OCI-LY3 (cell line): ENCODE measurements at regions not wholly inside any gene's neighbourhood (a gene's known extent, or its start where the extent isn't known, plus 50 kb on each side); places are given as distances from the start of the nearest gene placed in this dataset.
"Not testable (repeated sequence)": the region's sequence is repeated elsewhere in the genome, so short reads cannot be mapped to it uniquely, and the experiment has no call there.

Experiments used
- H2AFZ ChIP-seq: fragments of 200-600, 300-600 bp; shearing (Covaris generic); 2 replicates; pipeline ENCODE4 v1.6.0; 2014; ENCODE audit warnings: antibody characterized with exemption, low read depth, low read length
- H3K27ac ChIP-seq: fragments of 200-600, 300-600 bp; sonication (generic); 2 replicates; pipeline ENCODE4 v1.5.1; 2014; ENCODE audit warnings: mild to moderate bottlenecking, low read length, moderate library complexity, mixed read lengths
- H3K27me3 ChIP-seq: fragments of 200-600, 300-600 bp; sonication (generic); 2 replicates; pipeline ENCODE4 v1.6.1; 2014; ENCODE audit warnings: low read depth, low read length, mixed read lengths
- H3K36me3 ChIP-seq: fragments of 200-600, 300-600 bp; sonication (generic); replicated peaks from 2 replicates; pipeline ENCODE3; 2014; ENCODE audit warnings: low read depth, low read length, mixed read lengths
- H3K4me1 ChIP-seq: fragments of 300-600, 200-600 bp; sonication (generic); 2 replicates; pipeline ENCODE4 v1.6.1; 2014; ENCODE audit warnings: low read length, mixed read lengths
- H3K4me2 ChIP-seq: fragments of 200-600, 300-600 bp; sonication (generic); 2 replicates; pipeline ENCODE4 v1.6.1; 2014; ENCODE audit warnings: low read length, mixed read lengths
- H3K4me3 ChIP-seq: fragments of 300-600, 200-600 bp; sonication (generic); 2 replicates; pipeline ENCODE4 v1.5.1; 2014; ENCODE audit warnings: antibody characterized with exemption, mild to moderate bottlenecking, low read length, moderate library complexity
- H3K79me2 ChIP-seq: fragments of 300-600, 200-600 bp; shearing (Covaris generic); 2 replicates; pipeline ENCODE4 v1.6.1; 2014; ENCODE audit warnings: mild to moderate bottlenecking, low read length, mixed read lengths
- H3K9ac ChIP-seq: fragments of 300-600, 200-600 bp; shearing (Covaris generic); 2 replicates; pipeline ENCODE4 v1.6.0; 2014; ENCODE audit warnings: mild to moderate bottlenecking, low read length, moderate library complexity
- H3K9me3 ChIP-seq: fragments of 200-600, 300-600 bp; shearing (Covaris generic); 2 replicates; pipeline ENCODE4 v1.6.1; 2014; ENCODE audit warnings: low read length, mixed read lengths; ENCODE audit not compliant: insufficient read depth
- H4K20me1 ChIP-seq: fragments of 200-600, 300-600 bp; sonication (generic); 2 replicates; pipeline ENCODE4 v1.6.1; 2016; ENCODE audit warnings: low read length, mixed read lengths; ENCODE audit not compliant: insufficient read depth
- EZH2phosphoT487 ChIP-seq: fragments of 200-600 bp; shearing (Covaris generic); IDR thresholded peaks from 2 replicates; pipeline ENCODE4 v1.6.1; 2018; ENCODE audit warnings: antibody characterized with exemption, mixed run types, low read depth
- TF ChIP-seq, protein P1 (sequence below): fragments of 200-600, 300-600 bp; sonication (generic); IDR thresholded peaks from 2 replicates; pipeline ENCODE4 v1.5.1; 2014; ENCODE audit warnings: antibody characterized with exemption, low read length, low read depth

DNA sequence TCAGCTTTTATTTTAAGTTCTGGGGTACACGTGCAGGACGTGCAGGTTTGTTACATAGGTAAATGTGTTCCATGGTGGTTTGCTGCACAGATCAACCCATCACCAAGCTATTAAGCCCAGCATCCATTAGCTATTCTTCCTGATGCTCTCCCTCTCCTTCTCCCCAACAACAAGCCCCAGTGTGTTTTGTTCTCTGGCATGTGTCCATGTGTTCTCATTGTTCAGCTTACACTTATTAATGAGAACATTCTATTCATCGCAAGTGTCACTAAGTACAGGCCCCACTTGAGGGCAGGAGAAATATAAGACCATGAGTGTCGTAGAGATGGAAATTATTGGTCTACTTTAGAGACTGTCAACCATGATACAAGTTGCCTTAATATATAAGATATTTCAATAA, 615.1 kb downstream of the CDH8 start:
- H3K36me3 ChIP-seq, result no peaks in the 10 kb centered on the region
- no peak overlapping the region for H2AFZ ChIP-seq
- no peaks in the 10 kb centered on the region for H3K27me3 ChIP-seq
- no peak overlapping the region for H3K4me2 ChIP-seq
- H3K79me2 ChIP-seq, result no peaks in the 10 kb centered on the region
- H3K9ac ChIP-seq, result no peak overlapping the region
- H3K27ac ChIP-seq, result no peak overlapping the region
- no peak for TF ChIP-seq EZH2phosphoT487
- TF ChIP-seq, protein P1, sequence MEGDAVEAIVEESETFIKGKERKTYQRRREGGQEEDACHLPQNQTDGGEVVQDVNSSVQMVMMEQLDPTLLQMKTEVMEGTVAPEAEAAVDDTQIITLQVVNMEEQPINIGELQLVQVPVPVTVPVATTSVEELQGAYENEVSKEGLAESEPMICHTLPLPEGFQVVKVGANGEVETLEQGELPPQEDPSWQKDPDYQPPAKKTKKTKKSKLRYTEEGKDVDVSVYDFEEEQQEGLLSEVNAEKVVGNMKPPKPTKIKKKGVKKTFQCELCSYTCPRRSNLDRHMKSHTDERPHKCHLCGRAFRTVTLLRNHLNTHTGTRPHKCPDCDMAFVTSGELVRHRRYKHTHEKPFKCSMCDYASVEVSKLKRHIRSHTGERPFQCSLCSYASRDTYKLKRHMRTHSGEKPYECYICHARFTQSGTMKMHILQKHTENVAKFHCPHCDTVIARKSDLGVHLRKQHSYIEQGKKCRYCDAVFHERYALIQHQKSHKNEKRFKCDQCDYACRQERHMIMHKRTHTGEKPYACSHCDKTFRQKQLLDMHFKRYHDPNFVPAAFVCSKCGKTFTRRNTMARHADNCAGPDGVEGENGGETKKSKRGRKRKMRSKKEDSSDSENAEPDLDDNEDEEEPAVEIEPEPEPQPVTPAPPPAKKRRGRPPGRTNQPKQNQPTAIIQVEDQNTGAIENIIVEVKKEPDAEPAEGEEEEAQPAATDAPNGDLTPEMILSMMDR, result no peak
- H3K9me3 ChIP-seq, result no peaks in the 10 kb centered on the region
- no peaks in the 10 kb centered on the region for H4K20me1 ChIP-seq
- H3K4me1 ChIP-seq, result no peaks in the 10 kb centered on the region
- H3K4me3 ChIP-seq, result no peak overlapping the region

DNA sequence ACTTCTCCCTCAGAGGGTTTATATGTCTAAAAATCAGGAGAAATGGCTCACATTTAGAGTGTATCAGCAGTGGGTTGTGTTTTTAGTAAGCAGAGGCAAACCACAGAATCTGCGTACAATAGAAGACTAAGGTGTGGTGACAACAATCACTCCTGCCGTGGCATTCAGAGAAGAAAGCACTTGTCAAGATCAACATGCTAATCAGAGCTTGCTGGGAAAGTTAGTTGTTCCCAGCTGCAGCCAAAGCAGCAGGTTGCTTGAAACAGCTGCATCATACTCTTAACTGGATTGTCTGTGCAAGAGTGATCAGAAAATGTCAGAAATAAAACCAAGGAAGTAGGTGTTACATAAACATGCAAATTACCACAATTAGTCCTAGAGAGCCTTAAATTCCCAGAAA, 616.4 kb downstream of the CDH8 start:
- H3K36me3 ChIP-seq, result no peaks in the 10 kb centered on the region
- no peaks in the 10 kb centered on the region for H3K27me3 ChIP-seq
- H3K4me2 ChIP-seq, result no peak overlapping the region
- H2AFZ ChIP-seq, result no peak overlapping the region
- no peaks in the 10 kb centered on the region for H3K9me3 ChIP-seq
- H4K20me1 ChIP-seq, result no peaks in the 10 kb centered on the region
- H3K9ac ChIP-seq, result no peak overlapping the region
- TF ChIP-seq, protein P1, result no peak
- TF ChIP-seq EZH2phosphoT487, result no peak
- no peak overlapping the region for H3K27ac ChIP-seq
- H3K79me2 ChIP-seq, result no peaks in the 10 kb centered on the region
- no peak overlapping the region for H3K4me3 ChIP-seq
- no peaks in the 10 kb centered on the region for H3K4me1 ChIP-seq

DNA sequence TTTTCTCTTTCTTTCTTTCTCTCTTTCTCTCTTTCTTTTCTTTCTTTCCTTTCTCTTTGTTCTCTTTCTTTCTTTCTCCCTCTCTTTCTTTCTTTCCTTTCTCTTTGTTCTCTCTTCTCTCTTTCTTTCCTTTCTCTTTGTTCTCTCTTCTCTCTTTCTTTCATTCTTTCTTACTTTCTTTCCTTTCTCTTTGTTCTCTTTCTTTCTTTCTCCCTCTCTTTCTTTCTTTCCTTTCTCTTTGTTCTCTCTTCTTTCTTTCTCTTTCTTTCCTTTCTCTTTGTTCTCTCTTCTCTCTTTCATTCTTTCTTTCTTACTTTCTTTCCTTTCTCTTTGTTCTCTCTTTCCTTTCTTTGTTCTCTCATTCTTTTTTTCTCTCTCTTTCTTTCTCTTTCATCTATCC, 617.4 kb downstream of the CDH8 start:
- not testable (repeated sequence) for H3K4me3 ChIP-seq, H3K9ac ChIP-seq, H3K4me2 ChIP-seq, H4K20me1 ChIP-seq, H3K79me2 ChIP-seq, H3K9me3 ChIP-seq, H2AFZ ChIP-seq, H3K27ac ChIP-seq, H3K36me3 ChIP-seq, H3K27me3 ChIP-seq, H3K4me1 ChIP-seq

DNA sequence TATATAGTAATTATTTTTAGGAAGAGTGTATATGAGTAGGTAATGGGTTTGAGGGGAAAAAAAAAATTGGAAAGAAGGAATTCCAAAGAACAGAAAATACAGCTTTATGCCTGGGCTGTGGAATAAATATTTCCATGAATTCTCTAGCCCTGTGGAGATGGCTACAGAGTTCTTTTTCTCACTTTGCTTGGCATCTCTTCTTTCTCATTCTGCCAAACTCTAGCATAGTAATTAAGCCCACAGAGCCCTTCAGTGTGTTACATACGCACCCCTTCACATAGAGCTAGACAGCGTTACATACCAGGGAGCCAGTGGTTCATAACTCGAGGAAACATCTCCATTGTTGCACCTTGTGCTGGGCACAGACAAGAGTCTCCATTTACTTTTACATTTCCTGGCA, 621.1 kb downstream of the CDH8 start:
- no peak overlapping the region for H2AFZ ChIP-seq
- TF ChIP-seq, protein P1, result no peak
- TF ChIP-seq EZH2phosphoT487, result no peak
- H3K36me3 ChIP-seq, result no peaks in the 10 kb centered on the region
- H4K20me1 ChIP-seq, result no peaks in the 10 kb centered on the region
- no peaks in the 10 kb centered on the region for H3K4me1 ChIP-seq
- H3K79me2 ChIP-seq, result no peaks in the 10 kb centered on the region
- no peaks in the 10 kb centered on the region for H3K9me3 ChIP-seq
- no peak overlapping the region for H3K27ac ChIP-seq
- H3K4me2 ChIP-seq, result no peak overlapping the region
- H3K27me3 ChIP-seq, result no peaks in the 10 kb centered on the region
- H3K9ac ChIP-seq, result no peak overlapping the region
- H3K4me3 ChIP-seq, result no peak overlapping the region

DNA sequence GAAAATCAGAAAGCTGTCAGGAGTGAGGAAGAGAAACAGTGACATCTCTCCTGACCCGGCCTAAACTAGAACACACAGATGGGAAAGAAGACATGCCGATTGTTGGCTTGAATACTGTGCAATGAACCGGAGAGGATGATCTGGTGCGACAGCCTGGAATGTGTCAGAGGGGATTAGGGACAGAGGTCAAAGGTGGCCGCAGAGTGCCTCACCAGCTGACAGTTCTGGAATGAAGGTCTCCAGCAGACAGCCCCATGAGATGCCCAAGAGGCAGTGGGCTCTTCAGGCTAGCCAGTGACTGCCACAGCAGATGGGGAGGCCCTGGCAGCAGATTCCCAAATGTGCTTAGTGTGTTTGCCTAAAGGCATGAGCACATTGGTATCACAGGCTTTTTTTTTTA, 623.2 kb downstream of the CDH8 start:
- Histone ChIP-seq H3K79me2 (no peaks in the 10 kb centered on the region), H3K27ac (no peak overlapping the region), H2AFZ (no peak overlapping the region), H3K4me2 (no peak overlapping the region), H4K20me1 (no peaks in the 10 kb centered on the region), H3K36me3 (no peaks in the 10 kb centered on the region), H3K9ac (no peak overlapping the region), H3K4me3 (no peak overlapping the region), H3K4me1 (no peaks in the 10 kb centered on the region), H3K27me3 (no peaks in the 10 kb centered on the region), H3K9me3 (no peaks in the 10 kb centered on the region)
- TF ChIP-seq, protein P1, result no peak
- TF ChIP-seq EZH2phosphoT487, result no peak
